RPMI8226 (cell line): ENCODE measurements at regions not wholly inside any gene's neighbourhood (a gene's known extent, or its start where the extent isn't known, plus 50 kb on each side); places are given as distances from the start of the nearest gene placed in this dataset.

Experiments
- DNase-seq: peaks from one replicate; pipeline ENCODE4 v3.0.0-alpha.2; 2015

GRCh38 chr10:130776724-130777123 is 534.8 kb downstream of the TCERG1L start:
- DNase-seq: no peak

GRCh38 chr10:130777507-130778165 is 533.9 kb downstream of the TCERG1L start:
- DNase-seq: no peak

GRCh38 chr10:130778166-130778545 is 533.4 kb downstream of the TCERG1L start:
- no peak for DNase-seq

GRCh38 chr10:130780763-130781162 is 530.8 kb downstream of the TCERG1L start:
- no peak for DNase-seq

GRCh38 chr10:130781206-130781605 is 530.3 kb downstream of the TCERG1L start:
- no peak for DNase-seq

GRCh38 chr10:130781623-130782022 is 529.9 kb downstream of the TCERG1L start:
- DNase-seq: no peak

GRCh38 chr10:130782467-130782866 is 529.1 kb downstream of the TCERG1L start:
- DNase-seq: no peak

- no peak for DNase-seq
Measured at GRCh38 chr10:130784326-130784725, 527.2 kb downstream of the TCERG1L start.

GRCh38 chr10:130786365-130786966 is 525.1 kb downstream of the TCERG1L start:
- no peak for DNase-seq

- DNase-seq: no peak
Measured at GRCh38 chr10:130787243-130787642, 524.3 kb downstream of the TCERG1L start.

- DNase-seq: no peak
Measured at GRCh38 chr10:130787821-130788220, 523.7 kb downstream of the TCERG1L start.

GRCh38 chr10:130790339-130790738 is 521.2 kb downstream of the TCERG1L start:
- no peak for DNase-seq

- DNase-seq: no peak
Measured at GRCh38 chr10:130792096-130792845, 519.2 kb downstream of the TCERG1L start.

- DNase-seq: peak; percentile 28
Measured at GRCh38 chr10:130795819-130796218, 515.7 kb downstream of the TCERG1L start.

GRCh38 chr10:130799532-130799931 is 512.0 kb downstream of the TCERG1L start:
- no peak for DNase-seq

- DNase-seq: no peak
Measured at GRCh38 chr10:130800281-130800680, 511.2 kb downstream of the TCERG1L start.

- no peak for DNase-seq
Measured at GRCh38 chr10:130801276-130801675, 510.2 kb downstream of the TCERG1L start.

GRCh38 chr10:130801784-130802183 is 509.7 kb downstream of the TCERG1L start:
- no peak for DNase-seq

- DNase-seq: peak; percentile 30
Measured at GRCh38 chr10:130802301-130802700, 509.2 kb downstream of the TCERG1L start.

GRCh38 chr10:130804281-130804680 is 507.2 kb downstream of the TCERG1L start:
- no peak for DNase-seq

GRCh38 chr10:130804778-130805634 is 506.5 kb downstream of the TCERG1L start:
- DNase-seq: no peak

- DNase-seq: no peak
Measured at GRCh38 chr10:130805635-130806030, 505.9 kb downstream of the TCERG1L start.

GRCh38 chr10:130806426-130806825 is 505.1 kb downstream of the TCERG1L start:
- no peak for DNase-seq
